K562 (cell line): ENCODE measurements at regions not wholly inside any gene's neighbourhood (a gene's known extent, or its start where the extent isn't known, plus 50 kb on each side); places are given as distances from the start of the nearest gene placed in this dataset.

ENCODE experiments used
- ATAC-seq: fragments of 200-7000 bp; cut with Tn5 transposase; 3 replicates; pipeline ENCODE4 v1.9.1; 2020; ENCODE audit warnings: moderate library complexity
- BruUV-seq: library from RNA; stranded (reverse); fragments of 400-500 nt; replicated peaks from 2 replicates; lab custom pipeline; 2021; lab: Mats Ljungman, UMichigan
- CTCF ChIA-PET: fragments of 300-600 bp; formaldehyde crosslinking; extraction: SDS; loops from one replicate; lab custom pipeline; 2021; ENCODE audit warnings: low intra/inter-chr PET ratio; lab: Yijun Ruan, JAX
- POLR2A ChIA-PET: fragments of 300-600, 350-650 bp; sonication (Branson Sonifier 250); formaldehyde crosslinking; extraction: SDS; loops from one replicate; lab custom pipeline; 2021; ENCODE audit warnings: antibody characterized with exemption, inconsistent platforms; lab: Yijun Ruan, JAX
- DNase-seq, 4 experiments: peaks; one replicate each; pipeline versions ENCODE4 v3.0.0 to v3.0.0-alpha.2; 2011 to 2018; ENCODE audit warnings: low spot score in 3 of 4, mixed read lengths in 3 of 4; ENCODE audit errors: extremely low read depth in 1 of 4
- FAIRE-seq: peaks from 2 replicates; lab custom pipeline; 2011; peaks lifted over from hg19 to GRCh38; lab: Jason Lieb, UNC
- H2AFZ ChIP-seq: 2 replicates; pipeline ENCODE4 v1.6.0; 2011; ENCODE audit warnings: low read depth, low read length, control low read depth, inconsistent platforms
- H3K27ac ChIP-seq: fragments of 200-600 bp; 3 replicates; pipeline ENCODE4 v1.8.0; 2011; ENCODE audit warnings: low read depth, mild to moderate bottlenecking, control low read depth, inconsistent platforms, low read length, moderate library complexity, mixed read lengths; ENCODE audit errors: extremely low read depth
- H3K27me3 ChIP-seq, 2 experiments: fragments of 300-600 bp in 1 of 2; 2 replicates in 1 of 2; 3 replicates in 1 of 2; pipeline versions ENCODE4 v1.6.0 to v1.8.0; 2011; ENCODE audit warnings: inconsistent platforms in 2 of 2, low read length in 2 of 2, mild to moderate bottlenecking in 1 of 2, mixed read lengths in 1 of 2, moderate library complexity in 1 of 2; ENCODE audit not compliant: control insufficient read depth in 2 of 2, insufficient read depth in 2 of 2
- H3K36me3 ChIP-seq: fragments of 300-600 bp; 3 replicates; pipeline ENCODE4 v1.8.0; 2011; ENCODE audit warnings: mild to moderate bottlenecking, low read length, inconsistent platforms; ENCODE audit not compliant: control insufficient read depth, insufficient read depth
- H3K4me1 ChIP-seq, 2 experiments: fragments of 200-600 bp in 1 of 2; replicated peaks in 1 of 2; 2 replicates in 1 of 2; 3 replicates in 1 of 2; pipeline versions ENCODE4 v1.5.1 to v1.8.0; 2011; ENCODE audit warnings: inconsistent platforms in 2 of 2, low read length in 2 of 2, mild to moderate bottlenecking in 1 of 2, mixed read lengths in 1 of 2, moderate library complexity in 1 of 2; ENCODE audit not compliant: control insufficient read depth in 2 of 2, insufficient read depth in 2 of 2
- H3K4me2 ChIP-seq: 2 replicates; pipeline ENCODE4 v1.6.1; 2011; ENCODE audit warnings: low read length, control low read depth, inconsistent platforms, mixed read lengths; ENCODE audit not compliant: insufficient read depth
- H3K4me3 ChIP-seq: fragments of 200-600 bp; sonication (generic), shearing (Covaris generic); 2 replicates; pipeline ENCODE4 v1.5.1; 2016; ENCODE audit warnings: control low read depth, inconsistent platforms
- H3K79me2 ChIP-seq: fragments of 200-600 bp; 3 replicates; pipeline ENCODE4 v1.8.0; 2011; ENCODE audit warnings: low read length, inconsistent platforms; ENCODE audit not compliant: control insufficient read depth, insufficient read depth
- H3K9ac ChIP-seq, 2 experiments: 2 replicates each; pipeline versions ENCODE4 v1.6.0 to v1.6.1; 2011; ENCODE audit warnings: low read depth in 2 of 2, low read length in 2 of 2, control low read depth in 1 of 2, inconsistent platforms in 1 of 2, mild to moderate bottlenecking in 1 of 2, mixed read lengths in 1 of 2; ENCODE audit not compliant: insufficient read depth in 1 of 2
- H3K9me1 ChIP-seq: one replicate; pipeline ENCODE4 v1.6.0; 2011; ENCODE audit warnings: inconsistent platforms, mild to moderate bottlenecking, low read length, moderate library complexity; ENCODE audit not compliant: control insufficient read depth, insufficient read depth
- H3K9me3 ChIP-seq: replicated peaks from 2 replicates; pipeline ENCODE4 v1.5.1; 2011; ENCODE audit warnings: low read depth, low read length, inconsistent platforms; ENCODE audit not compliant: control insufficient read depth, insufficient read depth
- H4K20me1 ChIP-seq: replicated peaks from 2 replicates; pipeline ENCODE4 v1.6.1; 2011; ENCODE audit warnings: low read length, inconsistent platforms, mixed read lengths; ENCODE audit not compliant: control insufficient read depth, insufficient read depth
- BCOR ChIP-seq: fragments of 450-650 bp; IDR thresholded peaks from 2 replicates; pipeline ENCODE4 v1.6.1; 2016
- NFATC3 ChIP-seq: fragments of 450-650 bp; IDR thresholded peaks from 2 replicates; pipeline ENCODE4 v1.6.1; 2017; ENCODE audit warnings: mild to moderate bottlenecking
- PTBP1 ChIP-seq: fragments of 200-400 bp; formaldehyde crosslinking; IDR thresholded peaks from 2 replicates; pipeline ENCODE4 v1.6.1; 2017; ENCODE audit warnings: low read depth, low read length
- RAD21 ChIP-seq, 2 experiments: fragments of 250-450 bp in 1 of 2; fragments of 450-650 bp in 1 of 2; sonication (Bioruptor Pico) in 1 of 2; formaldehyde crosslinking in 1 of 2; IDR thresholded peaks in 1 of 2; conservative IDR thresholded peaks in 1 of 2; 2 replicates each; pipeline versions ENCODE4 v1.4.0 to v1.8.0; 2020 to 2022; ENCODE audit warnings: mild to moderate bottlenecking in 2 of 2, moderate library complexity in 1 of 2
- RBM25 ChIP-seq: fragments of 200-400 bp; formaldehyde crosslinking; IDR thresholded peaks from 2 replicates; pipeline ENCODE4 v1.6.1; 2018; ENCODE audit warnings: low read length, low read depth, moderate library complexity; ENCODE audit not compliant: severe bottlenecking
- YBX1 ChIP-seq: fragments of 450-650 bp; IDR thresholded peaks from 2 replicates; pipeline ENCODE4 v1.7.1; 2016; ENCODE audit warnings: mild to moderate bottlenecking
- ZFP36 ChIP-seq: fragments of 150-350 bp; IDR thresholded peaks from 2 replicates; pipeline ENCODE4 v1.6.1; 2018; ENCODE audit warnings: low read length, low read depth; ENCODE audit not compliant: partially characterized antibody
- ZNF57 ChIP-seq: fragments of 450-650 bp; formaldehyde crosslinking; IDR thresholded peaks from 2 replicates; pipeline ENCODE4 v1.4.0; 2020; ENCODE audit warnings: mild to moderate bottlenecking, moderate library complexity
- WGBS: fragments of 100-300 bp; shearing (Covaris generic); methylation state at CpG from one replicate; pipeline ENCODE4 v1.1.6; 2016; ENCODE audit warnings: low coverage, mixed read lengths; ENCODE audit not compliant: insufficient coverage; ENCODE audit errors: missing lambda C conversion rate; 5-methylcytosine and 5-hydroxymethylcytosine counted together
- in situ Hi-C: fragments of 300-500 bp; cut with MboI; formaldehyde crosslinking; loops from 4 replicates; pipeline ENCODE4 v1.15.0; 2018; ENCODE audit warnings: inconsistent platforms, mixed read lengths
- intact Hi-C: fragments of 100-400 bp; cut with micrococcal nuclease; formaldehyde crosslinking; loops from 2 replicates; pipeline ENCODE4 v1.14.2; 2022
- TF ChIP-seq, protein P1 (sequence below): sonication (generic); formaldehyde crosslinking; IDR thresholded peaks from 2 replicates; pipeline ENCODE4 v1.8.0; 2022; ENCODE audit warnings: missing genetic modification reagents, mild to moderate bottlenecking, borderline replicate concordance
- TF ChIP-seq, protein P2 (sequence below): sonication (generic); formaldehyde crosslinking; IDR thresholded peaks from 2 replicates; pipeline ENCODE4 v1.8.0; 2022; ENCODE audit warnings: mild to moderate bottlenecking, missing genetic modification reagents

DNA sequence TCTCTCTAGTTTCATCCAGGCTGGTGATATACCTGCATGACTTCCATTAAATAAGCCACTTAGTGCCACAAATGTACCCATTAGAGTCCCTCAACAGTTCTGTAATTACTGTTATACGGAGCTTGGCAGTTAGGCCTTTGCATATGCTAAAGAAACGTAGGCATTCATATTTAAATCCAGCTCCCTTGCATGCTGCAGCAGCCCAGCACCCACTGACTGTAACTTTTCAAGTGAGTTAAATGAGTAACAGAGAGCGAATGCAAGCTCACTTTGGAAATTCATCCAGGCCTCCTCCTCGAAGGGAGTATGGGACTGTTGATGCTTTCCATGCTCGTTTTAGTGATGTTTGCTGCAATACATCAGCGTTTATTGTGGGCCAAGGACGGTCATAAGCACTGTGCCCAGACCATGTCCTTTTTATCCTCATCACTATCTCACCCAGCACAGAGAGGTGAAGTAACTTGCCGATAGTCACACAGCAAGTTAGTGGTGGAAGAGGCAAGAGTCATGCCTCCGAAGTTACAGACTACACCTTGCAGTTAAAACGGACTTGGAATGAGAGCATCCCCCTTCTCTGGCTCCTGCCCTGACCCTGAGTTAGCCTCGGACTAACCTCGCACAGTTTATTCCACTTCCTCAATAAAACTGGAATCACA is 179.4 kb upstream of the PDE10A start:
- no peaks in the 10 kb centered on the region for H3K4me1 ChIP-seq
- no peaks in the 10 kb centered on the region for H3K9me1 ChIP-seq
- in situ Hi-C loops: no loop called here
- no peak overlapping the region for H2AFZ ChIP-seq
- ChIA-PET POLR2A (interaction anchor here (0.6 to 1.0 kb wide), 2 partner anchors 10 to 22 kb away, joined by 3 read pairs; no protein-coding TSS in a partner anchor), CTCF (no interaction called here)
- TF ChIP-seq, protein P1, sequence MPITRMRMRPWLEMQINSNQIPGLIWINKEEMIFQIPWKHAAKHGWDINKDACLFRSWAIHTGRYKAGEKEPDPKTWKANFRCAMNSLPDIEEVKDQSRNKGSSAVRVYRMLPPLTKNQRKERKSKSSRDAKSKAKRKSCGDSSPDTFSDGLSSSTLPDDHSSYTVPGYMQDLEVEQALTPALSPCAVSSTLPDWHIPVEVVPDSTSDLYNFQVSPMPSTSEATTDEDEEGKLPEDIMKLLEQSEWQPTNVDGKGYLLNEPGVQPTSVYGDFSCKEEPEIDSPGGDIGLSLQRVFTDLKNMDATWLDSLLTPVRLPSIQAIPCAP (CRISPR knock-in tag): no peak
- 0 out of 2 replicates have a peak, but pooled peaks have one; percentile 47 for TF ChIP-seq PTBP1
- no peak for TF ChIP-seq ZNF57 (CRISPR knock-in tag)
- TF ChIP-seq NFATC3: no peak
- TF ChIP-seq RAD21 (CRISPR knock-in tag; conservative IDR thresholded peaks at IDR 0.05 in 1 of 2, IDR thresholded peaks at IDR 0.05 in 1 of 2): no peak
- peak; percentile 56; the same call in 1 of the 2 replicates for TF ChIP-seq BCOR
- TF ChIP-seq ZFP36: peak; percentile 70
- TF ChIP-seq YBX1: no peak
- TF ChIP-seq, protein P2, sequence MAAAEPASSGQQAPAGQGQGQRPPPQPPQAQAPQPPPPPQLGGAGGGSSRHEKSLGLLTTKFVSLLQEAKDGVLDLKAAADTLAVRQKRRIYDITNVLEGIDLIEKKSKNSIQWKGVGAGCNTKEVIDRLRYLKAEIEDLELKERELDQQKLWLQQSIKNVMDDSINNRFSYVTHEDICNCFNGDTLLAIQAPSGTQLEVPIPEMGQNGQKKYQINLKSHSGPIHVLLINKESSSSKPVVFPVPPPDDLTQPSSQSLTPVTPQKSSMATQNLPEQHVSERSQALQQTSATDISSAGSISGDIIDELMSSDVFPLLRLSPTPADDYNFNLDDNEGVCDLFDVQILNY (CRISPR knock-in tag): no peak
- peak; percentile 75 for TF ChIP-seq RBM25
- H3K79me2 ChIP-seq: no peaks in the 10 kb centered on the region
- ATAC-seq (no peak), DNase-seq (no peak), FAIRE-seq (no peak)
- no peak overlapping the region for H3K4me3 ChIP-seq
- no peaks in the 10 kb centered on the region for H4K20me1 ChIP-seq
- H3K36me3 ChIP-seq: no peaks in the 10 kb centered on the region
- H3K4me2 ChIP-seq: no peak overlapping the region
- peaks cover 13 to 33% of the 10 kb centered on the region in 2 experiments; a peak in 4 of 5 replicates for H3K27me3 ChIP-seq
- H3K9me3 ChIP-seq: no peaks in the 10 kb centered on the region
- H3K27ac ChIP-seq: no peak overlapping the region
- intact Hi-C loops: no loop called here
- WGBS: 2% methylated on average over 12 of the region's 12 CpGs
- no TSS peak for BruUV-seq
- no peak overlapping the region for H3K9ac ChIP-seq
